Trophoblast cell (in vitro differentiated cells and primary cell): ENCODE measurements at regions not wholly inside any gene's neighbourhood (a gene's known extent, or its start where the extent isn't known, plus 50 kb on each side); places are given as distances from the start of the nearest gene placed in this dataset.

Source experiments
- DNase-seq, 2 donors: peaks; one replicate each; pipeline ENCODE4 v3.0.0-alpha.2; 2016
- H2AFZ ChIP-seq: 2 replicates; pipeline ENCODE4 v1.6.1; 2013; ENCODE audit warnings: low read length, moderate library complexity, mild to moderate bottlenecking; ENCODE audit not compliant: insufficient read depth, poor library complexity
- H2AK5ac ChIP-seq: 2 replicates; pipeline ENCODE4 v1.6.1; 2013; ENCODE audit warnings: mild to moderate bottlenecking, low read length
- H2BK120ac ChIP-seq: 2 replicates; pipeline ENCODE4 v1.6.1; 2013; ENCODE audit warnings: low read length, mild to moderate bottlenecking, moderate library complexity; ENCODE audit not compliant: insufficient read depth, poor library complexity
- H2BK12ac ChIP-seq: 2 replicates; pipeline ENCODE4 v1.6.1; 2013; ENCODE audit warnings: mild to moderate bottlenecking, low read length, moderate library complexity
- H2BK5ac ChIP-seq: 2 replicates; pipeline ENCODE4 v1.6.1; 2013; ENCODE audit warnings: low read length, low read depth, moderate library complexity, mild to moderate bottlenecking; ENCODE audit not compliant: poor library complexity
- H3K14ac ChIP-seq: 2 replicates; pipeline ENCODE4 v1.6.1; 2013; ENCODE audit warnings: mild to moderate bottlenecking, low read length
- H3K18ac ChIP-seq: 2 replicates; pipeline ENCODE4 v1.6.1; 2013; ENCODE audit warnings: mild to moderate bottlenecking, low read length
- H3K23ac ChIP-seq: 2 replicates; pipeline ENCODE4 v1.6.1; 2013; ENCODE audit warnings: low read length
- H3K27ac ChIP-seq: 2 replicates; pipeline ENCODE4 v1.5.1; 2013; ENCODE audit warnings: low read depth, mild to moderate bottlenecking, inconsistent platforms, low read length, moderate library complexity
- H3K27me3 ChIP-seq: 2 replicates; pipeline ENCODE4 v1.6.1; 2013; ENCODE audit warnings: inconsistent platforms, mild to moderate bottlenecking, low read length, moderate library complexity; ENCODE audit not compliant: insufficient read depth
- H3K36me3 ChIP-seq, 2 experiments: 1 replicate in 1 of 2; 2 replicates in 1 of 2; pipeline ENCODE4 v1.6.1; 2013; ENCODE audit warnings: low read length in 2 of 2, mild to moderate bottlenecking in 2 of 2, moderate library complexity in 1 of 2; ENCODE audit not compliant: insufficient read depth in 2 of 2, control insufficient read depth in 1 of 2
- H3K4ac ChIP-seq: 2 replicates; pipeline ENCODE4 v1.6.1; 2013; ENCODE audit warnings: low read depth, mild to moderate bottlenecking, low read length, moderate library complexity
- H3K4me1 ChIP-seq, 2 experiments: 1 replicate in 1 of 2; 2 replicates in 1 of 2; pipeline ENCODE4 v1.6.1; 2013; ENCODE audit warnings: low read length in 2 of 2, mild to moderate bottlenecking in 2 of 2, moderate library complexity in 1 of 2; ENCODE audit not compliant: insufficient read depth in 2 of 2, control insufficient read depth in 1 of 2
- H3K4me2 ChIP-seq: 2 replicates; pipeline ENCODE4 v1.6.1; 2013; ENCODE audit warnings: inconsistent platforms, mild to moderate bottlenecking, low read length, moderate library complexity
- H3K4me3 ChIP-seq: 2 replicates; pipeline ENCODE4 v1.5.1; 2013; ENCODE audit warnings: mild to moderate bottlenecking, low read depth, low read length, inconsistent platforms
- H3K79me1 ChIP-seq: one replicate; pipeline ENCODE4 v1.6.1; 2013; ENCODE audit warnings: low read length
- H3K79me2 ChIP-seq: 2 replicates; pipeline ENCODE4 v1.6.1; 2013; ENCODE audit warnings: low read length, mild to moderate bottlenecking; ENCODE audit not compliant: control insufficient read depth, insufficient read depth, poor library complexity
- H3K9ac ChIP-seq: 2 replicates; pipeline ENCODE4 v1.6.1; 2013; ENCODE audit warnings: mild to moderate bottlenecking, low read length
- H3K9me3 ChIP-seq: 2 replicates; pipeline ENCODE4 v1.6.1; 2013; ENCODE audit warnings: low read depth, mild to moderate bottlenecking, control low read depth, inconsistent platforms, low read length; ENCODE audit not compliant: insufficient read depth
- H4K12ac ChIP-seq: 2 replicates; pipeline ENCODE4 v1.6.1; 2013; ENCODE audit warnings: low read depth, mild to moderate bottlenecking, low read length, moderate library complexity
- H4K8ac ChIP-seq: 2 replicates; pipeline ENCODE4 v1.6.1; 2013; ENCODE audit warnings: low read depth, mild to moderate bottlenecking, low read length, moderate library complexity
- H4K91ac ChIP-seq: one replicate; pipeline ENCODE4 v1.6.1; 2013; ENCODE audit warnings: low read depth, mild to moderate bottlenecking, low read length, moderate library complexity
- WGBS: extraction: QIAGEN DNeasy Blood & Tissue Kit; methylation state at CpG from one replicate; pipeline ENCODE4 v1.1.7; 2013; ENCODE audit warnings: missing lambda C conversion rate; ENCODE audit not compliant: insufficient read length, insufficient coverage; ENCODE audit errors: extremely low coverage; 5-methylcytosine and 5-hydroxymethylcytosine counted together

DNA sequence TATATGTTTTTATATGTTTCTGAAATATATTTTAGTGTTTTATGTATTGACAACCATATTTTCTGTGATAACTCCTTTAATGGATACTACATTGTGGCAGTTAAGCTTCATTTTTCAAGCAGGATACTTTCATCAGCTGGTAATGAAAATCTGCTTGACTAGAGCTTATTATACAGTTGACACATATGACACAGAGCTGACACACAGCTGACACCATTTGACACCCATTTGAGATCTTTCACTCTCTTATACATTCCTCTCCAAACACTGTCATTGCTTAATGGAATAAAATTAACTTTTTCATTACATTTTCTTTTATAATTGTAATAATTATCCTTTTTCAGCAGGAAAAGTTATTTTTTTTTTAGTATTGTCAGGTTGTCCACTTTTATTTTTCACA is 561.1 kb upstream of the NDST4 start:
- H3K4me2 ChIP-seq, result no peak overlapping the region
- H3K4me3 ChIP-seq, result no peak overlapping the region
- H3K27me3 ChIP-seq, result no peaks in the 10 kb centered on the region
- H4K91ac ChIP-seq, result no peak overlapping the region
- H2AK5ac ChIP-seq, result no peak overlapping the region
- H3K18ac ChIP-seq, result no peak overlapping the region
- no peak overlapping the region for H4K12ac ChIP-seq
- H4K8ac ChIP-seq, result no peak overlapping the region
- H3K79me1 ChIP-seq, result no peaks in the 10 kb centered on the region
- no peaks in the 10 kb centered on the region for H3K9me3 ChIP-seq
- no peak overlapping the region for H2BK5ac ChIP-seq
- H3K4me1 ChIP-seq, result no peaks in the 10 kb centered on the region
- H3K9ac ChIP-seq, result no peak overlapping the region
- H3K14ac ChIP-seq, result no peak overlapping the region
- no peak overlapping the region for H3K23ac ChIP-seq
- no peak overlapping the region for H2BK120ac ChIP-seq
- no peaks in the 10 kb centered on the region for H3K36me3 ChIP-seq
- no peak overlapping the region for H2AFZ ChIP-seq
- H3K27ac ChIP-seq, result no peak overlapping the region
- DNase-seq, result no peak
- no peak overlapping the region for H3K4ac ChIP-seq
- no peaks in the 10 kb centered on the region for H3K79me2 ChIP-seq
- no peak overlapping the region for H2BK12ac ChIP-seq

DNA sequence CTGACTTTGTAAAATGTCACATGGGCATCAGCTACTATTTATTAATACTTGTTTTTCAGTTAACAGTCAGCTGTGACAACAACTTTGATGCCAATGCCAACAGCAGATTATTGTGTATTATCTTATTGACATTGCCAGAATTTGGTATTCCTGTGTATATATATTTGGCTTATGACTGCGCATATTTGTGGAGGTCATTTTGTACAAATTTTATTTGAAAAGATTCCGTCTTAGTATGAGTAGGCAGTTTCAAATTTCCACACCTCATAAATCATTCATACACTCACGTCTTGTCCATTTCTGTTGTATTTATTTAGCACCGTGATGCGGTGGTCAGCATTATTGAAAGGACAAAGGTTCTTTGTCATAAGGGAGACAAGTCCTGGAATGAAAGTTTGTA is 558.2 kb upstream of the NDST4 start:
- H3K9me3 ChIP-seq, result no peaks in the 10 kb centered on the region
- no peak overlapping the region for H4K91ac ChIP-seq
- no peak overlapping the region for H2BK5ac ChIP-seq
- H3K36me3 ChIP-seq, result no peaks in the 10 kb centered on the region
- no peak overlapping the region for H3K18ac ChIP-seq
- H4K12ac ChIP-seq, result no peak overlapping the region
- H3K4me1 ChIP-seq, result no peaks in the 10 kb centered on the region
- H3K4ac ChIP-seq, result no peak overlapping the region
- no peaks in the 10 kb centered on the region for H3K27me3 ChIP-seq
- H3K79me2 ChIP-seq, result no peaks in the 10 kb centered on the region
- no peak overlapping the region for H2AK5ac ChIP-seq
- no peak overlapping the region for H3K14ac ChIP-seq
- no peak overlapping the region for H4K8ac ChIP-seq
- H3K79me1 ChIP-seq, result no peaks in the 10 kb centered on the region
- DNase-seq, result no peak
- H3K4me3 ChIP-seq, result no peak overlapping the region
- no CpG with 5 or more reads among the region's 5 CpGs for whole genome bisulfite sequencing
- no peak overlapping the region for H2BK12ac ChIP-seq
- H3K23ac ChIP-seq, result no peak overlapping the region
- H3K9ac ChIP-seq, result no peak overlapping the region
- no peak overlapping the region for H3K4me2 ChIP-seq
- no peak overlapping the region for H2AFZ ChIP-seq
- no peak overlapping the region for H3K27ac ChIP-seq
- no peak overlapping the region for H2BK120ac ChIP-seq

- no peak overlapping the region for H3K23ac ChIP-seq
- no peaks in the 10 kb centered on the region for H3K9me3 ChIP-seq
- no peak overlapping the region for H3K4ac ChIP-seq
- H3K36me3 ChIP-seq, result no peaks in the 10 kb centered on the region
- no peak overlapping the region for H2BK120ac ChIP-seq
- H2BK12ac ChIP-seq, result no peak overlapping the region
- H3K79me2 ChIP-seq, result no peaks in the 10 kb centered on the region
- no peak overlapping the region for H3K4me2 ChIP-seq
- H3K79me1 ChIP-seq, result no peaks in the 10 kb centered on the region
- H3K14ac ChIP-seq, result no peak overlapping the region
- no peaks in the 10 kb centered on the region for H3K27me3 ChIP-seq
- no peak overlapping the region for H3K18ac ChIP-seq
- H2AK5ac ChIP-seq, result no peak overlapping the region
- H4K91ac ChIP-seq, result no peak overlapping the region
- H3K27ac ChIP-seq, result no peak overlapping the region
- no peak overlapping the region for H2BK5ac ChIP-seq
- no peak overlapping the region for H4K12ac ChIP-seq
- no peak overlapping the region for H2AFZ ChIP-seq
- no peaks in the 10 kb centered on the region for H3K4me1 ChIP-seq
- no CpG with 5 or more reads among the region's 2 CpGs for WGBS
- H3K9ac ChIP-seq, result no peak overlapping the region
- DNase-seq, result no peak
- H4K8ac ChIP-seq, result no peak overlapping the region
- no peak overlapping the region for H3K4me3 ChIP-seq
Observed at GRCh38 chr4:115670930-115671329, 557.5 kb upstream of the NDST4 start.

DNA sequence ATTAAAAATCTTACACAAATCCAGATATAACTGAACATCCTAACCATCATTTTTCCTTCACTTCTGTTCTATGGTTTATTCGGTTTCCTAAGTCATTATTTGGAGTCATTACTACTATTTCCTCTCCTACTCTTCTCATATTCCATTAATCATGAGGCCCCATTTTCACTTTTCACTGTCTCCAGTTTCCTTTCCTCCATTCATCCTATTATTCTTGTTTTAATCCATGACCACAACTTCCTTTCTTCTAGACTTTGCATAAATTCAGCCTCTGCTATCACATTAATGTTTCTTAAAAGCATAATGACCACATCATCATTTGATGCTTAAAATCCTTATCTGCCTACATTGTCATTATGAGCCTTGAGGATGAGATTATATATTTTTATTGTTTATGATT is 555.0 kb upstream of the NDST4 start:
- no peaks in the 10 kb centered on the region for H3K36me3 ChIP-seq
- H3K79me1 ChIP-seq, result no peaks in the 10 kb centered on the region
- WGBS, result no CpG with 5 or more reads among the region's 1 CpG
- H3K9me3 ChIP-seq, result no peaks in the 10 kb centered on the region
- no peaks in the 10 kb centered on the region for H3K27me3 ChIP-seq
- H2BK5ac ChIP-seq, result no peak overlapping the region
- no peaks in the 10 kb centered on the region for H3K4me1 ChIP-seq
- H4K8ac ChIP-seq, result no peak overlapping the region
- no peak overlapping the region for H2AFZ ChIP-seq
- H3K4me3 ChIP-seq, result no peak overlapping the region
- H3K9ac ChIP-seq, result no peak overlapping the region
- no peak for DNase-seq
- H3K4ac ChIP-seq, result no peak overlapping the region
- H3K18ac ChIP-seq, result no peak overlapping the region
- H4K12ac ChIP-seq, result no peak overlapping the region
- H4K91ac ChIP-seq, result no peak overlapping the region
- no peaks in the 10 kb centered on the region for H3K79me2 ChIP-seq
- H2AK5ac ChIP-seq, result no peak overlapping the region
- H2BK120ac ChIP-seq, result no peak overlapping the region
- no peak overlapping the region for H3K27ac ChIP-seq
- no peak overlapping the region for H3K4me2 ChIP-seq
- H3K14ac ChIP-seq, result no peak overlapping the region
- no peak overlapping the region for H2BK12ac ChIP-seq
- no peak overlapping the region for H3K23ac ChIP-seq

DNA sequence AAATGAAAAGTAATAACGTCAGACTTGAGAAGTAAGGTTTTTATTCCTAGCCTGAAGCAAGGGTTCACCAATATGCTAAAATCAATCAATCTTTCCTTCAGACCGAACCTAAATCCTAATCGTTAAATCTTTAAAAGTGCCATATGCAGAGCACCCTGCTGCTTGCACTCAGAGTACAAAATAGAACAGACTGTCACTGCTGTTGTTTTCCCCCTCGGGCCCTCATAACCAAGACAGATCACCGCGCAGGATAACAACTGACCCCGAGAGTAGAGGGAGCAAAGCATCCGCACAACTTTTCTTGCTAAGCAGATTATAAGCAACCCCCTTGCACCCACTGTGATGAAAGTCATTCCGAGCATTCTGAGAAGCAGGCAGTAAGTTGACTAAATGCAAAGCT is 550.9 kb upstream of the NDST4 start:
- H3K27ac ChIP-seq, result no peak overlapping the region
- H2AFZ ChIP-seq, result no peak overlapping the region
- no peak overlapping the region for H2AK5ac ChIP-seq
- no peak overlapping the region for H3K18ac ChIP-seq
- DNase-seq, result no peak
- no peaks in the 10 kb centered on the region for H3K4me1 ChIP-seq
- no peak overlapping the region for H3K9ac ChIP-seq
- H3K4me3 ChIP-seq, result no peak overlapping the region
- no peak overlapping the region for H2BK12ac ChIP-seq
- no peak overlapping the region for H3K14ac ChIP-seq
- WGBS, result no CpG with 5 or more reads among the region's 9 CpGs
- H2BK120ac ChIP-seq, result no peak overlapping the region
- no peaks in the 10 kb centered on the region for H3K27me3 ChIP-seq
- no peaks in the 10 kb centered on the region for H3K9me3 ChIP-seq
- no peaks in the 10 kb centered on the region for H3K79me1 ChIP-seq
- H3K79me2 ChIP-seq, result no peaks in the 10 kb centered on the region
- H4K8ac ChIP-seq, result no peak overlapping the region
- H4K12ac ChIP-seq, result peak overlapping the region; percentile 18
- no peaks in the 10 kb centered on the region for H3K36me3 ChIP-seq
- no peak overlapping the region for H3K4me2 ChIP-seq
- H3K4ac ChIP-seq, result no peak overlapping the region
- H3K23ac ChIP-seq, result no peak overlapping the region
- H2BK5ac ChIP-seq, result no peak overlapping the region
- H4K91ac ChIP-seq, result no peak overlapping the region
